HCT116 (cell line): ENCODE measurements at regions not wholly inside any gene's neighbourhood (a gene's known extent, or its start where the extent isn't known, plus 50 kb on each side); places are given as distances from the start of the nearest gene placed in this dataset.

Source experiments
- ATAC-seq: fragments of 200-7000 bp; cut with Tn5 transposase; 2 replicates; pipeline ENCODE4 v1.9.1; 2020; ENCODE audit warnings: mild to moderate bottlenecking, moderate library complexity
- BruUV-seq: library from RNA; stranded (reverse); fragments of 400-500 nt; replicated peaks from 2 replicates; lab custom pipeline; 2021; lab: Mats Ljungman, UMichigan
- CTCF ChIA-PET: fragments of 300-600 bp; sonication (Branson Sonifier 250); formaldehyde crosslinking; loops from one replicate; lab custom pipeline; 2021; ENCODE audit warnings: antibody characterized with exemption; lab: Charles Lee
- POLR2A ChIA-PET: fragments of 300-600, 350-600 bp; sonication (Branson Sonifier 250); formaldehyde crosslinking; loops from one replicate; lab custom pipeline; 2021; ENCODE audit warnings: antibody characterized with exemption; lab: Charles Lee
- RAD21 ChIA-PET, 2 experiments: fragments of 300-600 bp; sonication (Branson Sonifier 250); formaldehyde crosslinking; loops; one replicate each; lab custom pipeline; 2023; ENCODE audit warnings: low total read pairs in 2 of 2; ENCODE audit not compliant: uncharacterized antibody in 2 of 2, unreplicated experiment in 2 of 2, low non-redundant PET in 1 of 2; lab: Charles Lee
- DNase-seq: peaks from one replicate; pipeline ENCODE4 v3.0.0-alpha.2; 2010; ENCODE audit warnings: low read depth, low spot score
- H2AFZ ChIP-seq: fragments of 200-600 bp; shearing (Covaris generic), sonication (generic); 2 replicates; pipeline ENCODE4 v1.6.1; 2017; ENCODE audit warnings: low read depth, mixed run types, mixed read lengths, antibody characterized with exemption, low read length; ENCODE audit not compliant: poor library complexity, severe bottlenecking
- H3K27ac ChIP-seq: 2 replicates; pipeline ENCODE4 v1.5.1; 2012; ENCODE audit warnings: low read depth, low read length
- H3K27me3 ChIP-seq: fragments of 200-600 bp; sonication (generic); 2 replicates; pipeline ENCODE4 v1.6.1; 2016; ENCODE audit warnings: mixed run types, low read length, mixed read lengths; ENCODE audit not compliant: insufficient read depth
- H3K36me3 ChIP-seq, 2 experiments: fragments of 200-500 bp in 1 of 2; fragments of 200-600 bp in 1 of 2; sonication (Bioruptor generic) in 1 of 2; sonication (generic) in 1 of 2; 2 replicates each; pipeline versions ENCODE4 v1.5.1 to v1.6.1; 2014 to 2016; ENCODE audit warnings: low read length in 2 of 2, inconsistent platforms in 1 of 2, mixed read lengths in 1 of 2, mixed run types in 1 of 2; ENCODE audit not compliant: insufficient read depth in 2 of 2, control insufficient read depth in 1 of 2
- H3K4me1 ChIP-seq, 2 experiments: fragments of 200-600 bp in 1 of 2; sonication (generic) in 1 of 2; 2 replicates each; pipeline versions ENCODE4 v1.5.1 to v1.6.1; 2012 to 2017; ENCODE audit warnings: low read length in 2 of 2, inconsistent platforms in 1 of 2, mild to moderate bottlenecking in 1 of 2, mixed read lengths in 1 of 2, mixed run types in 1 of 2, moderate library complexity in 1 of 2; ENCODE audit not compliant: insufficient read depth in 2 of 2, control insufficient read depth in 1 of 2
- H3K4me2 ChIP-seq: fragments of 200-600 bp; sonication (generic); 2 replicates; pipeline ENCODE4 v1.6.1; 2017; ENCODE audit warnings: mixed run types, low read length, mixed read lengths
- H3K4me3 ChIP-seq, 2 experiments: fragments of 200-600 bp in 1 of 2; sonication (generic) in 1 of 2; replicated peaks in 1 of 2; 2 replicates each; pipeline ENCODE4 v1.5.1; 2011 to 2016; ENCODE audit warnings: low read length in 2 of 2, control low read depth in 1 of 2, low read depth in 1 of 2, mild to moderate bottlenecking in 1 of 2, mixed read lengths in 1 of 2, mixed run types in 1 of 2
- H3K79me2 ChIP-seq: fragments of 200-600 bp; sonication (generic); 2 replicates; pipeline ENCODE4 v1.6.1; 2017; ENCODE audit warnings: mild to moderate bottlenecking, mixed run types, low read length, moderate library complexity, mixed read lengths; ENCODE audit not compliant: insufficient read depth
- H3K9ac ChIP-seq: fragments of 200-600 bp; sonication (generic); 2 replicates; pipeline ENCODE4 v1.6.1; 2016; ENCODE audit warnings: low read length, mixed read lengths
- H3K9me2 ChIP-seq: fragments of 200-600 bp; sonication (generic), shearing (Covaris generic); 2 replicates; pipeline ENCODE4 v1.6.1; 2017; ENCODE audit warnings: mixed run types, mild to moderate bottlenecking, moderate library complexity; ENCODE audit not compliant: insufficient read depth
- H3K9me3 ChIP-seq, 2 experiments: fragments of 200-500 bp in 1 of 2; fragments of 200-600 bp in 1 of 2; sonication (Bioruptor generic) in 1 of 2; sonication (generic) in 1 of 2; 2 replicates each; pipeline ENCODE4 v1.6.1; 2014 to 2017; ENCODE audit warnings: low read length in 2 of 2, mixed read lengths in 2 of 2, inconsistent platforms in 1 of 2, low read depth in 1 of 2, mild to moderate bottlenecking in 1 of 2, mixed run types in 1 of 2, moderate library complexity in 1 of 2; ENCODE audit not compliant: control insufficient read depth in 1 of 2, insufficient read depth in 1 of 2
- H4K20me1 ChIP-seq: fragments of 200-600 bp; sonication (generic), shearing (Covaris generic); 2 replicates; pipeline ENCODE4 v1.6.1; 2017; ENCODE audit warnings: mixed run types, mild to moderate bottlenecking, moderate library complexity; ENCODE audit not compliant: insufficient read depth
- CBX3 ChIP-seq: IDR thresholded peaks from 2 replicates; pipeline ENCODE4 v1.6.1; 2012; ENCODE audit warnings: low read depth
- ELF1 ChIP-seq: IDR thresholded peaks from 2 replicates; pipeline ENCODE4 v1.6.1; 2012; ENCODE audit warnings: low read depth, borderline replicate concordance
- EZH2 ChIP-seq: fragments of 200-600 bp; sonication (generic); IDR thresholded peaks from 2 replicates; pipeline ENCODE4 v1.6.1; 2017; ENCODE audit warnings: antibody characterized with exemption, mixed run types
- FOSL1 ChIP-seq: IDR thresholded peaks from 2 replicates; pipeline ENCODE4 v1.6.1; 2012; ENCODE audit warnings: low read depth
- MAX ChIP-seq: IDR thresholded peaks from 2 replicates; pipeline ENCODE4 v1.6.1; 2012
- POLR2A ChIP-seq: IDR thresholded peaks from 2 replicates; pipeline ENCODE4 v1.7.0; 2011; ENCODE audit warnings: borderline replicate concordance; ENCODE audit not compliant: insufficient read depth, insufficient read length; ENCODE audit errors: extremely low read depth
- POLR2AphosphoS5 ChIP-seq: IDR thresholded peaks from 2 replicates; pipeline ENCODE4 v1.6.1; 2011; ENCODE audit warnings: mild to moderate bottlenecking, low read depth, low read length, moderate library complexity
- SIN3A ChIP-seq: IDR thresholded peaks from 2 replicates; pipeline ENCODE4 v1.6.1; 2012; ENCODE audit warnings: low read depth
- SP1 ChIP-seq: IDR thresholded peaks from 2 replicates; pipeline ENCODE4 v1.6.1; 2012; ENCODE audit warnings: low read depth
- SRF ChIP-seq: IDR thresholded peaks from 2 replicates; pipeline ENCODE4 v1.6.1; 2012; ENCODE audit warnings: low read depth
- TCF7L2 ChIP-seq: IDR thresholded peaks from 2 replicates; pipeline ENCODE4 v1.7.0; 2011; ENCODE audit warnings: borderline replicate concordance, inconsistent platforms; ENCODE audit not compliant: insufficient read depth, insufficient read length; ENCODE audit errors: extremely low read depth
- YY1 ChIP-seq: IDR thresholded peaks from 2 replicates; pipeline ENCODE4 v1.6.1; 2011; ENCODE audit warnings: low read length, low read depth, moderate library complexity, mild to moderate bottlenecking; ENCODE audit not compliant: insufficient replicate concordance; ENCODE audit errors: extremely low read depth
- ZFX ChIP-seq: fragments of 450-650 bp; IDR thresholded peaks from 2 replicates; pipeline ENCODE4 v1.6.1; 2017
- intact Hi-C: fragments of 100-400 bp; cut with micrococcal nuclease; formaldehyde crosslinking; loops from 2 replicates; pipeline ENCODE4 v1.10.0; 2022
- TF ChIP-seq, protein P1 (sequence below): IDR thresholded peaks from 2 replicates; pipeline ENCODE4 v1.6.1; 2011; ENCODE audit warnings: mild to moderate bottlenecking, low read length, moderate library complexity; ENCODE audit not compliant: insufficient replicate concordance; ENCODE audit errors: extremely low read depth
- TF ChIP-seq, protein P2 (sequence below): IDR thresholded peaks from 2 replicates; pipeline ENCODE4 v1.6.1; 2012

DNA sequence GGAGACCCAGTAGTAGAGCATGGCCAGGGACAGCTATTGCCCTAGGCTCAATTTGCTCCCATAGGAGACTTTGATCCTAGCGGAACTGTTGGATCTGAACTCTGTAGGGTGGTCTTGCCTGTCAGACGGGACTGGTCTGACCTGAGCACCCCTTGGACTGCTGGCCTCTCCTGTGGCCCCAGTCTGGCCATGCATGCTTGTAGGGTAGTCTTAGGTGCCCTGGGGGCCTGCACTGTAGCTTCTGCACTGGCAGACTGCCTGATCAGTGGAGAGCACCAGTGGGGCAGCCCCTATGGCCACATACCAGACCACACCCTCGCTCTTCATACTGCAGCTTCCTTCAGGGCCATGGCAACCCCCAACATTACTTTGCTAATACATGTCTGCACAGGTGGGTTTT is 396.1 kb upstream of the GRAMD2B start:
- H3K4me3 ChIP-seq = no peak overlapping the region
- H3K9me3 ChIP-seq = no peaks in the 10 kb centered on the region
- CTCF ChIA-PET = no interaction called here
- no peaks in the 10 kb centered on the region for H3K4me1 ChIP-seq
- no peak for DNase-seq
- intact Hi-C loops = no loop called here
- H3K27me3 ChIP-seq = no peaks in the 10 kb centered on the region
- H3K9ac ChIP-seq = no peak overlapping the region
- H4K20me1 ChIP-seq = no peaks in the 10 kb centered on the region
- H3K79me2 ChIP-seq = no peaks in the 10 kb centered on the region
- TF ChIP-seq ELF1 = no peak
- TF ChIP-seq POLR2AphosphoS5 = no peak
- TF ChIP-seq SP1 = no peak
- TF ChIP-seq EZH2 = no peak
- TF ChIP-seq SIN3A = no peak
- no peak for TF ChIP-seq FOSL1
- no peak for TF ChIP-seq POLR2A
- TF ChIP-seq, protein P1, sequence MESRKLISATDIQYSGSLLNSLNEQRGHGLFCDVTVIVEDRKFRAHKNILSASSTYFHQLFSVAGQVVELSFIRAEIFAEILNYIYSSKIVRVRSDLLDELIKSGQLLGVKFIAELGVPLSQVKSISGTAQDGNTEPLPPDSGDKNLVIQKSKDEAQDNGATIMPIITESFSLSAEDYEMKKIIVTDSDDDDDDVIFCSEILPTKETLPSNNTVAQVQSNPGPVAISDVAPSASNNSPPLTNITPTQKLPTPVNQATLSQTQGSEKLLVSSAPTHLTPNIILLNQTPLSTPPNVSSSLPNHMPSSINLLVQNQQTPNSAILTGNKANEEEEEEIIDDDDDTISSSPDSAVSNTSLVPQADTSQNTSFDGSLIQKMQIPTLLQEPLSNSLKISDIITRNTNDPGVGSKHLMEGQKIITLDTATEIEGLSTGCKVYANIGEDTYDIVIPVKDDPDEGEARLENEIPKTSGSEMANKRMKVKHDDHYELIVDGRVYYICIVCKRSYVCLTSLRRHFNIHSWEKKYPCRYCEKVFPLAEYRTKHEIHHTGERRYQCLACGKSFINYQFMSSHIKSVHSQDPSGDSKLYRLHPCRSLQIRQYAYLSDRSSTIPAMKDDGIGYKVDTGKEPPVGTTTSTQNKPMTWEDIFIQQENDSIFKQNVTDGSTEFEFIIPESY = no peak
- TF ChIP-seq TCF7L2 = no peak
- no peak for TF ChIP-seq CBX3
- TF ChIP-seq ZFX = no peak
- TF ChIP-seq, protein P2, sequence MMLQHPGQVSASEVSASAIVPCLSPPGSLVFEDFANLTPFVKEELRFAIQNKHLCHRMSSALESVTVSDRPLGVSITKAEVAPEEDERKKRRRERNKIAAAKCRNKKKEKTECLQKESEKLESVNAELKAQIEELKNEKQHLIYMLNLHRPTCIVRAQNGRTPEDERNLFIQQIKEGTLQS = no peak
- TF ChIP-seq MAX = no peak
- TF ChIP-seq SRF = no peak
- no peak for TF ChIP-seq YY1
- TF ChIP-seq, all 23 proteins: peak for 0
- no TSS peak for BruUV-seq
- Histone ChIP-seq H2AFZ (no peak overlapping the region), H3K4me2 (no peak overlapping the region), H3K9me2 (no peaks in the 10 kb centered on the region), H3K36me3 (no peaks in the 10 kb centered on the region), H3K27ac (no peak overlapping the region)
- POLR2A ChIA-PET = no interaction called here
- RAD21 ChIA-PET = no interaction called here
- ATAC-seq = no peak
